ENCODE measurements at regions not wholly inside any gene's neighbourhood (a gene's known extent, or its start where the extent isn't known, plus 50 kb on each side); places are given as distances from the start of the nearest gene placed in this dataset.
"Not testable (repeated sequence)": the region's sequence is repeated elsewhere in the genome, so short reads cannot be mapped to it uniquely, and the experiment has no call there.

- no peak for DNase-seq
Measured at GRCh38 chr1:163583661-163584181, 262.0 kb downstream of the NUF2 start.

- DNase-seq: no peak
Measured at GRCh38 chr1:163585796-163586195, 264.0 kb downstream of the NUF2 start.

- no peak for DNase-seq
Measured at GRCh38 chr1:163588796-163589195, 267.0 kb downstream of the NUF2 start.

- no peak for DNase-seq
Measured at GRCh38 chr1:163589735-163590134, 268.0 kb downstream of the NUF2 start.

GRCh38 chr1:163591131-163591530 lies 269.4 kb downstream of the NUF2 start:
- DNase-seq: not testable (repeated sequence)

GRCh38 chr1:163592623-163593022 lies 270.9 kb downstream of the NUF2 start:
- not testable (repeated sequence) for DNase-seq

- DNase-seq: not testable (repeated sequence)
Measured at GRCh38 chr1:163596106-163596505, 274.4 kb downstream of the NUF2 start.

- no peak for DNase-seq
Measured at GRCh38 chr1:163596541-163597258, 274.9 kb downstream of the NUF2 start.

GRCh38 chr1:163604321-163604720 lies 282.6 kb downstream of the NUF2 start:
- no peak for DNase-seq

GRCh38 chr1:163604896-163605295 lies 283.1 kb downstream of the NUF2 start:
- DNase-seq: no peak

GRCh38 chr1:163608979-163609378 lies 287.2 kb downstream of the NUF2 start:
- no peak for DNase-seq

- no peak for DNase-seq
Measured at GRCh38 chr1:163609858-163610257, 288.1 kb downstream of the NUF2 start.

GRCh38 chr1:163610486-163610885 lies 288.7 kb downstream of the NUF2 start:
- peak; percentile 99 for DNase-seq

- no peak for DNase-seq
Measured at GRCh38 chr1:163614361-163614760, 292.6 kb downstream of the NUF2 start.

- DNase-seq: no peak
Measured at GRCh38 chr1:163628034-163628773, 306.4 kb downstream of the NUF2 start.

- no peak for DNase-seq
Measured at GRCh38 chr1:163632269-163632668, 310.5 kb downstream of the NUF2 start.

- no peak for DNase-seq
Measured at GRCh38 chr1:163633366-163633765, 311.6 kb downstream of the NUF2 start.

GRCh38 chr1:163645676-163646075 lies 323.9 kb downstream of the NUF2 start:
- DNase-seq: not testable (repeated sequence)

- DNase-seq: no peak
Measured at GRCh38 chr1:163650624-163651023, 328.9 kb downstream of the NUF2 start.

- no peak for DNase-seq
Measured at GRCh38 chr1:163652441-163652840, 330.7 kb downstream of the NUF2 start.

- no peak for DNase-seq
Measured at GRCh38 chr1:163655565-163655964, 333.8 kb downstream of the NUF2 start.

GRCh38 chr1:163656095-163656759 lies 334.5 kb downstream of the NUF2 start:
- DNase-seq: no peak

- no peak for DNase-seq
Measured at GRCh38 chr1:163657719-163658118, 336.0 kb downstream of the NUF2 start.

GRCh38 chr1:163661391-163661790 lies 339.6 kb downstream of the NUF2 start:
- DNase-seq: no peak

All from NCI-H2227 treated with DMSO at 0.1 percent for 48 hours (cell line).